NT2/D1 (cell line): ENCODE measurements at regions not wholly inside any gene's neighbourhood (a gene's known extent, or its start where the extent isn't known, plus 50 kb on each side); places are given as distances from the start of the nearest gene placed in this dataset.

Experiments used
- SUZ12 ChIP-seq: IDR thresholded peaks from 2 replicates; pipeline ENCODE4 v1.6.1; 2011; ENCODE audit not compliant: insufficient read length, insufficient read depth; ENCODE audit errors: extremely low read depth
- ZNF274 ChIP-seq: IDR thresholded peaks from 2 replicates; pipeline ENCODE4 v1.6.1; 2011; ENCODE audit warnings: mild to moderate bottlenecking, low read depth, low read length

GRCh38 chr4:56261027-56261426, 126.3 kb downstream of the AASDH start:
- TF ChIP-seq ZNF274: no peak
- no peak for TF ChIP-seq SUZ12
